B cell (primary cell): ENCODE measurements at regions not wholly inside any gene's neighbourhood (a gene's known extent, or its start where the extent isn't known, plus 50 kb on each side); places are given as distances from the start of the nearest gene placed in this dataset.

Experiments
- ATAC-seq: fragments of 200-7000 bp; cut with Tn5 transposase; one replicate; pipeline ENCODE4 v1.10.0; 2021; ENCODE audit warnings: low read depth, mild to moderate bottlenecking, moderate number of reproducible peaks, moderate library complexity
- CTCF ChIA-PET: fragments of 350-600 bp; sonication (Branson Sonifier 250); formaldehyde crosslinking; loops from one replicate; lab custom pipeline; 2021; ENCODE audit warnings: antibody characterized with exemption, inconsistent platforms; lab: Charles Lee
- POLR2A ChIA-PET: fragments of 350-600 bp; sonication (Branson Sonifier 250); formaldehyde crosslinking; loops from one replicate; lab custom pipeline; 2021; ENCODE audit warnings: antibody characterized with exemption; lab: Charles Lee
- DNase-seq: peaks from one replicate; pipeline ENCODE4 v3.0.0; 2013
- H2AFZ ChIP-seq: 2 replicates; pipeline ENCODE4 v1.6.1; 2012; ENCODE audit warnings: mild to moderate bottlenecking, low read depth, low read length; ENCODE audit not compliant: insufficient read depth, poor library complexity, severe bottlenecking
- H3K27ac ChIP-seq, 2 donors: 1 replicate in 1 of 2; 2 replicates in 1 of 2; pipeline ENCODE4 v1.5.1; 2012 to 2013; ENCODE audit warnings: low read length in 2 of 2, mild to moderate bottlenecking in 2 of 2, moderate library complexity in 1 of 2
- H3K27me3 ChIP-seq, 4 experiments: fragments of 200-600 bp in 1 of 4; sonication (generic) in 1 of 4; replicated peaks in 1 of 4; 1 replicate in 2 of 4; 2 replicates in 2 of 4; pipeline versions ENCODE4 v1.6.1 to v1.7.0; 2013 to 2016; ENCODE audit warnings: low read length in 3 of 4, mild to moderate bottlenecking in 2 of 4, mixed read lengths in 1 of 4, moderate library complexity in 1 of 4; ENCODE audit not compliant: insufficient read depth in 4 of 4, control insufficient read depth in 3 of 4; ENCODE audit errors: control extremely low read depth in 1 of 4
- H3K36me3 ChIP-seq, 2 experiments: replicated peaks in 1 of 2; 1 replicate in 1 of 2; 2 replicates in 1 of 2; pipeline versions ENCODE4 v1.6.1 to v1.7.1; 2013; ENCODE audit warnings: low read length in 1 of 2; ENCODE audit not compliant: insufficient read depth in 2 of 2, control insufficient read depth in 1 of 2; ENCODE audit errors: control extremely low read depth in 1 of 2, extremely low read depth in 1 of 2
- H3K4me1 ChIP-seq, 2 donors: fragments of 200-600 bp in 1 of 2; sonication (generic) in 1 of 2; 1 replicate in 1 of 2; 2 replicates in 1 of 2; pipeline versions ENCODE4 v1.5.1 to v1.6.1; 2013 to 2017; ENCODE audit warnings: low read length in 2 of 2; ENCODE audit not compliant: control insufficient read depth in 2 of 2, insufficient read depth in 2 of 2
- H3K4me2 ChIP-seq: replicated peaks from 2 replicates; pipeline ENCODE3; 2012; ENCODE audit warnings: mild to moderate bottlenecking, low read depth, low read length; ENCODE audit not compliant: poor library complexity, severe bottlenecking
- H3K4me3 ChIP-seq, 5 experiments: fragments of 200-600 bp in 1 of 5; sonication (generic) in 1 of 5; 1 replicate in 3 of 5; 2 replicates in 2 of 5; pipeline versions ENCODE4 v1.5.1 to v1.7.0; 2011 to 2016; ENCODE audit warnings: low read length in 4 of 5, mild to moderate bottlenecking in 4 of 5, low read depth in 2 of 5, control low read depth in 1 of 5, moderate library complexity in 1 of 5; ENCODE audit not compliant: insufficient read depth in 1 of 5; ENCODE audit errors: control extremely low read depth in 1 of 5, extremely low read depth in 1 of 5
- H3K79me2 ChIP-seq: fragments of 200-600 bp; sonication (generic); one replicate; pipeline ENCODE4 v1.6.0; 2016; ENCODE audit warnings: low read length; ENCODE audit not compliant: control insufficient read depth, insufficient read depth
- H3K9ac ChIP-seq: fragments of 200-600 bp; sonication (generic); 2 replicates; pipeline ENCODE4 v1.6.1; 2017; ENCODE audit warnings: mild to moderate bottlenecking, low read length, moderate library complexity
- H3K9me3 ChIP-seq, 3 donors: one replicate each; pipeline versions ENCODE4 v1.6.1 to v1.7.1; 2013; ENCODE audit warnings: low read length in 2 of 3; ENCODE audit not compliant: control insufficient read depth in 2 of 3, insufficient read depth in 1 of 3; ENCODE audit errors: control extremely low read depth in 1 of 3
- H4K20me1 ChIP-seq: 2 replicates; pipeline ENCODE4 v1.6.0; 2012; ENCODE audit warnings: mild to moderate bottlenecking, low read length; ENCODE audit not compliant: insufficient read depth, control insufficient read depth, poor library complexity, severe bottlenecking
- H3K27ac Mint-ChIP-seq: one replicate; pipeline ENCODE4 v1.8.0; 2021; ENCODE audit warnings: mixed read lengths
- H3K27me3 Mint-ChIP-seq: one replicate; pipeline ENCODE4 v1.8.0; 2021; ENCODE audit warnings: mixed read lengths
- H3K4me1 Mint-ChIP-seq: one replicate; pipeline ENCODE4 v1.8.0; 2021; ENCODE audit warnings: mixed read lengths
- H3K4me3 Mint-ChIP-seq: one replicate; pipeline ENCODE4 v1.8.0; 2021; ENCODE audit warnings: mixed read lengths
- H3K9me3 Mint-ChIP-seq: one replicate; pipeline ENCODE4 v1.8.0; 2022; ENCODE audit warnings: mixed read lengths; ENCODE audit not compliant: insufficient read depth
- EZH2 ChIP-seq: IDR thresholded peaks from 2 replicates; pipeline ENCODE4 v1.6.1; 2012; ENCODE audit warnings: borderline replicate concordance, low read depth, mild to moderate bottlenecking, moderate library complexity, low read length; ENCODE audit not compliant: insufficient read depth, poor library complexity, severe bottlenecking
- WGBS: methylation state at CpG from one replicate; pipeline ENCODE4 v1.1.5; 2013; ENCODE audit warnings: missing lambda C conversion rate; ENCODE audit not compliant: insufficient coverage; 5-methylcytosine and 5-hydroxymethylcytosine counted together
- intact Hi-C: fragments of 100-400 bp; cut with micrococcal nuclease; formaldehyde crosslinking; loops from one replicate; pipeline ENCODE4 v1.10.0; 2022
- TF ChIP-seq, protein P1 (sequence below): fragments of 200-600 bp; IDR thresholded peaks from one replicate; pipeline ENCODE4 v1.8.0; 2022; ENCODE audit warnings: antibody characterized with exemption, mild to moderate bottlenecking

GRCh38 chr5:116738239-116738614, 163.6 kb upstream of the SEMA6A start:
- no peak for TF ChIP-seq EZH2
- TF ChIP-seq, protein P1, sequence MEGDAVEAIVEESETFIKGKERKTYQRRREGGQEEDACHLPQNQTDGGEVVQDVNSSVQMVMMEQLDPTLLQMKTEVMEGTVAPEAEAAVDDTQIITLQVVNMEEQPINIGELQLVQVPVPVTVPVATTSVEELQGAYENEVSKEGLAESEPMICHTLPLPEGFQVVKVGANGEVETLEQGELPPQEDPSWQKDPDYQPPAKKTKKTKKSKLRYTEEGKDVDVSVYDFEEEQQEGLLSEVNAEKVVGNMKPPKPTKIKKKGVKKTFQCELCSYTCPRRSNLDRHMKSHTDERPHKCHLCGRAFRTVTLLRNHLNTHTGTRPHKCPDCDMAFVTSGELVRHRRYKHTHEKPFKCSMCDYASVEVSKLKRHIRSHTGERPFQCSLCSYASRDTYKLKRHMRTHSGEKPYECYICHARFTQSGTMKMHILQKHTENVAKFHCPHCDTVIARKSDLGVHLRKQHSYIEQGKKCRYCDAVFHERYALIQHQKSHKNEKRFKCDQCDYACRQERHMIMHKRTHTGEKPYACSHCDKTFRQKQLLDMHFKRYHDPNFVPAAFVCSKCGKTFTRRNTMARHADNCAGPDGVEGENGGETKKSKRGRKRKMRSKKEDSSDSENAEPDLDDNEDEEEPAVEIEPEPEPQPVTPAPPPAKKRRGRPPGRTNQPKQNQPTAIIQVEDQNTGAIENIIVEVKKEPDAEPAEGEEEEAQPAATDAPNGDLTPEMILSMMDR: no peak
- WGBS: 31% methylated on average over 3 of the region's 5 CpGs
- Histone ChIP-seq H3K27me3 (no peaks in the 10 kb centered on the region), H3K27ac (no peak overlapping the region), H3K4me1 (no peaks in the 10 kb centered on the region), H3K4me2 (no peak overlapping the region), H3K9ac (no peak overlapping the region), H3K36me3 (no peaks in the 10 kb centered on the region), H3K79me2 (no peaks in the 10 kb centered on the region), H2AFZ (no peak overlapping the region), H4K20me1 (no peaks in the 10 kb centered on the region), H3K4me3 (no peak overlapping the region), H3K9me3 (peaks cover 0 to 5% (median 0%) of the 10 kb centered on the region in 3 donors)
- no peak overlapping the region for H3K27ac Mint-ChIP-seq
- H3K9me3 Mint-ChIP-seq: no peaks in the 10 kb centered on the region
- DNase-seq (no peak), ATAC-seq (no peak)
- ChIA-PET CTCF (no interaction called here), POLR2A (no interaction called here)
- no peak overlapping the region for H3K4me3 Mint-ChIP-seq
- peaks cover 11% of the 10 kb centered on the region for H3K27me3 Mint-ChIP-seq
- H3K4me1 Mint-ChIP-seq: no peaks in the 10 kb centered on the region
- intact Hi-C loops: no loop called here

DNA sequence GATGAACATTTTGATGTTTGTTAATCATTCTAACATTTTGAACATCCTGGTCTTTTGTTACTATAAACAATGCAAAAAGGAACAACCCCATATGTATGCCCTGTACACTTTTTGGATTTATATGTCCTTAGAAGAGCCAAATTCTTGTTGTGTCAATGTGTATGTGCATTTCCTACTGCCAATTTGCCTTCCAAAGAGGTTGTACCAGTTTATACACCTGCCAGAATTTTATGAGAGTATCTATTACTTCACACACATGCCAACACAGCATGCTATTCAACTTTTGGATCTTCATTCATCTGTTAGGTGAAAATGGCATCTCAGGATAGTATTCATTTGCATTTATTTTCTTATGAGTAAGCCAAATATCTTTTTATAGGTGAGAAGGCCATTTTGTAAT, 162.0 kb upstream of the SEMA6A start:
- Histone ChIP-seq H3K27ac (no peak overlapping the region), H3K4me1 (no peaks in the 10 kb centered on the region), H3K4me2 (no peak overlapping the region), H2AFZ (no peak overlapping the region), H3K4me3 (no peak overlapping the region), H3K79me2 (no peaks in the 10 kb centered on the region), H3K9ac (no peak overlapping the region), H3K27me3 (no peaks in the 10 kb centered on the region), H4K20me1 (no peaks in the 10 kb centered on the region), H3K9me3 (no peaks in the 10 kb centered on the region), H3K36me3 (no peaks in the 10 kb centered on the region)
- ChIA-PET CTCF (no interaction called here), POLR2A (no interaction called here)
- H3K4me1 Mint-ChIP-seq: no peaks in the 10 kb centered on the region
- no peak overlapping the region for H3K4me3 Mint-ChIP-seq
- H3K27ac Mint-ChIP-seq: no peak overlapping the region
- peaks cover 12% of the 10 kb centered on the region for H3K27me3 Mint-ChIP-seq
- DNase-seq (no peak), ATAC-seq (no peak)
- H3K9me3 Mint-ChIP-seq: no peaks in the 10 kb centered on the region
- intact Hi-C loops: no loop called here
- TF ChIP-seq EZH2: no peak
- TF ChIP-seq, protein P1: no peak
